ENCODE measurements at regions not wholly inside any gene's neighbourhood (a gene's known extent, or its start where the extent isn't known, plus 50 kb on each side); places are given as distances from the start of the nearest gene placed in this dataset.

GRCh38 chr18:76610933-76611749 lies 116.1 kb upstream of the ZNF516 start:
- H4K20me1 ChIP-seq (ENCODE audit: insufficient read depth), result no peaks in the 10 kb centered on the region
- H3K27ac ChIP-seq (ENCODE audit: low read depth in 2 of 2, low read length in 1 of 2), result no peak overlapping the region
- WGBS (ENCODE audit: low lambda C conversion rate), result 15% methylated on average over 29 of the region's 32 CpGs
- H3K9me3 ChIP-seq, result no peaks in the 10 kb centered on the region
- H3K9ac ChIP-seq, result no peak overlapping the region
- H3F3A ChIP-seq (replicated peaks; ENCODE audit: insufficient read depth), result no peaks in the 10 kb centered on the region
- no peaks in the 10 kb centered on the region for H3K36me3 ChIP-seq (replicated peaks in 1 of 2; ENCODE audit: control insufficient read depth in 1 of 2, insufficient read depth in 2 of 2, low read length in 1 of 2)
- H3K79me2 ChIP-seq (ENCODE audit: insufficient read depth), result no peaks in the 10 kb centered on the region
- peaks cover 0 to 5% of the 10 kb centered on the region in 2 experiments; a peak in 1 of 4 replicates for H3K4me1 ChIP-seq (ENCODE audit: control insufficient read depth in 1 of 2, insufficient read depth in 2 of 2, low read depth in 1 of 2, low read length in 1 of 2)
- ChIA-PET CTCF (interaction anchor here (0.9 kb wide), 1 partner anchor 98 kb away, joined by 3 read pairs; no protein-coding TSS in a partner anchor), POLR2A (no interaction called here)
- no peak overlapping the region for H2AFZ ChIP-seq (ENCODE audit: low read depth)
- H3K9me2 ChIP-seq, result no peaks in the 10 kb centered on the region
- TF ChIP-seq SIN3A (IDR thresholded peaks at IDR 0.05; ENCODE audit: borderline replicate concordance, low read depth, low read length), result no peak
- TF ChIP-seq POLR2AphosphoS5 (IDR thresholded peaks at IDR 0.05; ENCODE audit: low read depth, low read length), result no peak
- TF ChIP-seq REST (IDR thresholded peaks at IDR 0.05; ENCODE audit: low read depth, low read length), result no peak
- TF ChIP-seq TEAD4 (IDR thresholded peaks at IDR 0.05; ENCODE audit: borderline replicate concordance, insufficient read depth), result no peak
- TF ChIP-seq JUND (IDR thresholded peaks at IDR 0.05), result no peak
- TF ChIP-seq ELF1 (IDR thresholded peaks at IDR 0.05), result no peak
- no peak for TF ChIP-seq GABPA (IDR thresholded peaks at IDR 0.05; ENCODE audit: low read depth)
- no peak for TF ChIP-seq EP300 (IDR thresholded peaks at IDR 0.05; ENCODE audit: borderline replicate concordance in 1 of 2, low read depth in 1 of 2, low read length in 1 of 2)
- no peak for TF ChIP-seq RFX5 (IDR thresholded peaks at IDR 0.05; ENCODE audit: low read length)
- TF ChIP-seq GATA2 (CRISPR knock-in tag; IDR thresholded peaks at IDR 0.05), result no peak
- no peak for TF ChIP-seq TAF1 (IDR thresholded peaks at IDR 0.05; ENCODE audit: borderline replicate concordance, low read depth, low read length)
- peak overlapping the region in 1 of 2 experiments; percentile 28; a peak in 1 of 4 replicates for H3K4me3 ChIP-seq (ENCODE audit: low read depth in 2 of 2, low read length in 1 of 2)
- no peak overlapping the region for H3K4me2 ChIP-seq
- H3K27me3 ChIP-seq (ENCODE audit: insufficient read depth), result no peaks in the 10 kb centered on the region
- DNase-seq, result peak; percentile 64

GRCh38 chr18:76610012-76610411 lies 115.0 kb upstream of the ZNF516 start:
- no peaks in the 10 kb centered on the region for H3K27me3 ChIP-seq (ENCODE audit: insufficient read depth)
- ChIA-PET CTCF (interaction anchor here (0.9 kb wide), 1 partner anchor 100 kb away, joined by 3 read pairs; no protein-coding TSS in a partner anchor), POLR2A (no interaction called here)
- no peak overlapping the region for H3K27ac ChIP-seq (ENCODE audit: low read depth in 2 of 2, low read length in 1 of 2)
- H3K4me3 ChIP-seq (ENCODE audit: low read depth in 2 of 2, low read length in 1 of 2), result no peak overlapping the region
- H3K4me1 ChIP-seq (ENCODE audit: control insufficient read depth in 1 of 2, insufficient read depth in 2 of 2, low read depth in 1 of 2, low read length in 1 of 2), result peaks cover 0 to 5% of the 10 kb centered on the region in 2 experiments; a peak in 1 of 4 replicates
- H4K20me1 ChIP-seq (ENCODE audit: insufficient read depth), result no peaks in the 10 kb centered on the region
- H2AFZ ChIP-seq (ENCODE audit: low read depth), result no peak overlapping the region
- WGBS (ENCODE audit: low lambda C conversion rate), result 52% methylated on average over 4 of the region's 4 CpGs
- DNase-seq, result no peak
- H3F3A ChIP-seq (replicated peaks; ENCODE audit: insufficient read depth), result no peaks in the 10 kb centered on the region
- no peak overlapping the region for H3K9ac ChIP-seq
- H3K36me3 ChIP-seq (replicated peaks in 1 of 2; ENCODE audit: control insufficient read depth in 1 of 2, insufficient read depth in 2 of 2, low read length in 1 of 2), result no peaks in the 10 kb centered on the region
- no peaks in the 10 kb centered on the region for H3K79me2 ChIP-seq (ENCODE audit: insufficient read depth)
- no peak overlapping the region for H3K4me2 ChIP-seq
- no peaks in the 10 kb centered on the region for H3K9me3 ChIP-seq
- no peaks in the 10 kb centered on the region for H3K9me2 ChIP-seq
- TF ChIP-seq RXRA (IDR thresholded peaks at IDR 0.05; ENCODE audit: borderline replicate concordance, low read depth) (no peak), REST (IDR thresholded peaks at IDR 0.05; ENCODE audit: low read depth, low read length) (no peak), TEAD4 (IDR thresholded peaks at IDR 0.05; ENCODE audit: borderline replicate concordance, insufficient read depth) (no peak), NRF1 (IDR thresholded peaks at IDR 0.05; ENCODE audit: low read depth, low read length) (no peak), JUND (IDR thresholded peaks at IDR 0.05) (no peak), ELF1 (IDR thresholded peaks at IDR 0.05) (no peak), PBX3 (IDR thresholded peaks at IDR 0.05) (no peak), GABPA (IDR thresholded peaks at IDR 0.05; ENCODE audit: low read depth) (no peak), MAX (IDR thresholded peaks at IDR 0.05; ENCODE audit: low read depth) (no peak), EP300 (IDR thresholded peaks at IDR 0.05; ENCODE audit: borderline replicate concordance in 1 of 2, low read depth in 1 of 2, low read length in 1 of 2) (no peak), RAD21 (IDR thresholded peaks at IDR 0.05; ENCODE audit: low read length) (no peak), EZH2phosphoT487 (IDR thresholded peaks at IDR 0.05; ENCODE audit: borderline replicate concordance, low read depth) (no peak), NFIC (IDR thresholded peaks at IDR 0.05; ENCODE audit: borderline replicate concordance) (no peak)

All from SK-N-SH (cell line).